HepG2 (cell line): ENCODE measurements at regions not wholly inside any gene's neighbourhood (a gene's known extent, or its start where the extent isn't known, plus 50 kb on each side); places are given as distances from the start of the nearest gene placed in this dataset.

ENCODE experiments used
- ATAC-seq: fragments of 200-7000 bp; cut with Tn5 transposase; 3 replicates; pipeline ENCODE4 v1.9.1; 2020; ENCODE audit warnings: mild to moderate bottlenecking, moderate library complexity
- BruUV-seq: library from RNA; stranded (reverse); fragments of 400-500 nt; replicated peaks from 2 replicates; lab custom pipeline; 2021; lab: Mats Ljungman, UMichigan
- CTCF ChIA-PET: fragments of 300-600 bp; formaldehyde crosslinking; extraction: SDS; loops from one replicate; lab custom pipeline; 2021; ENCODE audit warnings: low total read pairs, inconsistent platforms, low intra/inter-chr PET ratio; lab: Yijun Ruan, JAX
- POLR2A ChIA-PET: fragments of 350-600 bp; sonication (Branson Sonifier 250); formaldehyde crosslinking; loops from one replicate; lab custom pipeline; 2020; ENCODE audit warnings: antibody characterized with exemption, inconsistent platforms; lab: Yijun Ruan, JAX
- DNase-seq: peaks from one replicate; pipeline ENCODE4 v3.0.0-alpha.2; 2015; ENCODE audit warnings: low spot score
- FAIRE-seq: peaks from 3 replicates; lab custom pipeline; 2011; peaks lifted over from hg19 to GRCh38; lab: Jason Lieb, UNC
- H2AFZ ChIP-seq: one replicate; pipeline ENCODE4 v1.6.1; 2011; ENCODE audit warnings: low read length, inconsistent platforms
- H3K27ac ChIP-seq: fragments of 300-600 bp; 3 replicates; pipeline ENCODE4 v1.8.0; 2011; ENCODE audit warnings: mixed run types, mild to moderate bottlenecking, mixed read lengths, low read length, inconsistent platforms; ENCODE audit not compliant: insufficient read depth; ENCODE audit errors: extremely low read length
- H3K27me3 ChIP-seq, 2 experiments: fragments of 200-600 bp in 1 of 2; 2 replicates in 1 of 2; 3 replicates in 1 of 2; pipeline versions ENCODE4 v1.6.0 to v1.8.0; 2011; ENCODE audit warnings: low read length in 2 of 2, mild to moderate bottlenecking in 2 of 2, moderate library complexity in 2 of 2, inconsistent platforms in 1 of 2; ENCODE audit not compliant: insufficient read depth in 2 of 2, control insufficient read depth in 1 of 2
- H3K36me3 ChIP-seq, 2 experiments: fragments of 200-600 bp in 1 of 2; replicated peaks in 1 of 2; 2 replicates in 1 of 2; 3 replicates in 1 of 2; pipeline versions ENCODE4 v1.5.1 to v1.8.0; 2011; ENCODE audit warnings: low read length in 2 of 2, inconsistent platforms in 1 of 2; ENCODE audit not compliant: insufficient read depth in 2 of 2, control insufficient read depth in 1 of 2
- H3K4me1 ChIP-seq: 2 replicates; pipeline ENCODE4 v1.5.1; 2012; ENCODE audit warnings: low read length, inconsistent platforms; ENCODE audit not compliant: insufficient read depth
- H3K4me2 ChIP-seq: 2 replicates; pipeline ENCODE4 v1.6.0; 2011; ENCODE audit warnings: low read depth, low read length, inconsistent platforms
- H3K4me3 ChIP-seq, 3 experiments: fragments of 200-600 bp in 1 of 3; sonication (generic), shearing (Covaris generic) in 1 of 3; replicated peaks in 1 of 3; 2 replicates each; pipeline ENCODE4 v1.5.1; 2011 to 2016; ENCODE audit warnings: low read length in 3 of 3, inconsistent platforms in 2 of 3, low read depth in 2 of 3, mild to moderate bottlenecking in 2 of 3, control low read depth in 1 of 3, mixed read lengths in 1 of 3; ENCODE audit not compliant: insufficient read depth in 1 of 3
- H3K79me2 ChIP-seq: one replicate; pipeline ENCODE4 v1.6.1; 2011; ENCODE audit warnings: low read length, inconsistent platforms; ENCODE audit not compliant: insufficient read depth
- H3K9ac ChIP-seq: 2 replicates; pipeline ENCODE4 v1.6.0; 2011; ENCODE audit warnings: mild to moderate bottlenecking, low read depth, low read length, inconsistent platforms; ENCODE audit not compliant: insufficient read depth
- H3K9me3 ChIP-seq: 2 replicates; pipeline ENCODE4 v1.5.1; 2012; ENCODE audit warnings: mild to moderate bottlenecking, low read length
- H4K20me1 ChIP-seq: 2 replicates; pipeline ENCODE4 v1.6.0; 2011; ENCODE audit warnings: inconsistent platforms, mild to moderate bottlenecking, low read length, moderate library complexity; ENCODE audit not compliant: insufficient read depth
- BORCS8-MEF2B ChIP-seq: sonication (generic); formaldehyde crosslinking; IDR thresholded peaks from 2 replicates; pipeline ENCODE4 v1.8.0; 2022; ENCODE audit warnings: mild to moderate bottlenecking, missing genetic modification reagents
- EED ChIP-seq: sonication (generic); formaldehyde crosslinking; IDR thresholded peaks from 2 replicates; pipeline ENCODE4 v1.5.0; 2020; ENCODE audit warnings: mild to moderate bottlenecking, missing genetic modification reagents
- GPBP1L1 ChIP-seq: sonication (generic); formaldehyde crosslinking; IDR thresholded peaks from 2 replicates; pipeline ENCODE4 v1.5.0; 2020; ENCODE audit warnings: mild to moderate bottlenecking, missing genetic modification reagents
- HMGXB3 ChIP-seq: sonication (generic); formaldehyde crosslinking; IDR thresholded peaks from 2 replicates; pipeline ENCODE4 v1.4.0; 2020; ENCODE audit warnings: missing genetic modification reagents, borderline replicate concordance
- KDM5A ChIP-seq: fragments of 200-600 bp; sonication (generic); IDR thresholded peaks from 2 replicates; pipeline ENCODE4 v1.7.0; 2018; ENCODE audit warnings: antibody characterized with exemption, mild to moderate bottlenecking, low read length, borderline replicate concordance
- MYC ChIP-seq: sonication (generic); formaldehyde crosslinking; IDR thresholded peaks from 2 replicates; pipeline ENCODE4 v1.9.0; 2021; ENCODE audit warnings: missing genetic modification reagents, borderline replicate concordance
- NAIF1 ChIP-seq: sonication (generic); formaldehyde crosslinking; IDR thresholded peaks from 2 replicates; pipeline ENCODE4 v1.5.0; 2020; ENCODE audit warnings: mild to moderate bottlenecking, missing genetic modification reagents, borderline replicate concordance
- NFKB2 ChIP-seq: sonication (generic); formaldehyde crosslinking; IDR thresholded peaks from 2 replicates; pipeline ENCODE4 v1.4.0; 2020; ENCODE audit warnings: missing genetic modification reagents, borderline replicate concordance
- PATZ1 ChIP-seq: sonication (generic); formaldehyde crosslinking; IDR thresholded peaks from 2 replicates; pipeline ENCODE4 v1.4.0; 2020; ENCODE audit warnings: missing genetic modification reagents
- ZBTB21 ChIP-seq: sonication (generic); formaldehyde crosslinking; IDR thresholded peaks from 2 replicates; pipeline ENCODE4 v1.4.0; 2020; ENCODE audit warnings: missing genetic modification reagents
- ZKSCAN5 ChIP-seq: sonication (generic); formaldehyde crosslinking; IDR thresholded peaks from 2 replicates; pipeline ENCODE4 v1.5.1; 2020; ENCODE audit warnings: mild to moderate bottlenecking, missing genetic modification reagents
- ZMYM2 ChIP-seq: sonication (generic); formaldehyde crosslinking; IDR thresholded peaks from 2 replicates; pipeline ENCODE4 v1.8.0; 2022; ENCODE audit warnings: mild to moderate bottlenecking, missing genetic modification reagents
- ZNF230 ChIP-seq: sonication (generic); formaldehyde crosslinking; IDR thresholded peaks from 2 replicates; pipeline ENCODE4 v1.4.0; 2020; ENCODE audit warnings: mild to moderate bottlenecking, missing genetic modification reagents
- ZNF547 ChIP-seq: sonication (generic); formaldehyde crosslinking; IDR thresholded peaks from 2 replicates; pipeline ENCODE4 v1.5.1; 2020; ENCODE audit warnings: mild to moderate bottlenecking, missing genetic modification reagents
- ZNF564 ChIP-seq: sonication (generic); formaldehyde crosslinking; IDR thresholded peaks from 2 replicates; pipeline ENCODE4 v1.8.1; 2023; ENCODE audit warnings: mild to moderate bottlenecking, missing genetic modification reagents
- ZNF570 ChIP-seq: sonication (generic); formaldehyde crosslinking; IDR thresholded peaks from 2 replicates; pipeline ENCODE4 v1.4.0; 2020; ENCODE audit warnings: mild to moderate bottlenecking, missing genetic modification reagents, borderline replicate concordance
- ZNF839 ChIP-seq: sonication (generic); formaldehyde crosslinking; IDR thresholded peaks from 2 replicates; pipeline ENCODE4 v1.4.0; 2020; ENCODE audit warnings: missing genetic modification reagents, mild to moderate bottlenecking, borderline replicate concordance
- ZSCAN9 ChIP-seq: IDR thresholded peaks from 2 replicates; pipeline ENCODE4 v1.6.1; 2016; ENCODE audit warnings: borderline replicate concordance
- WGBS: methylation state at CpG from one replicate; pipeline ENCODE4 v1.1.6; 2017; ENCODE audit warnings: low lambda C conversion rate; 5-methylcytosine and 5-hydroxymethylcytosine counted together
- in situ Hi-C: cut with HindIII; loops from 2 replicates; pipeline ENCODE4 v1.10.0; 2017; ENCODE audit warnings: low pct_unique_long_range_greater_than_20kb; ENCODE audit not compliant: extremely low pct_ligation_motif_present
- intact Hi-C: fragments of 100-400 bp; cut with micrococcal nuclease; formaldehyde crosslinking; loops from one replicate; pipeline ENCODE4 v1.10.0; 2022; ENCODE audit not compliant: unreplicated experiment

- ATAC-seq: no peak
Observed at GRCh38 chr4:36891971-36892370, 352.6 kb upstream of the NWD2 start.

More at GRCh38 chr4:36891971-36892370, 352.6 kb upstream of the NWD2 start:
- intact Hi-C loops (no loop called here), in situ Hi-C loops (no loop called here)
- Histone ChIP-seq H3K4me1 (no peaks in the 10 kb centered on the region), H3K27me3 (no peaks in the 10 kb centered on the region; a peak in 1 of 5 replicates), H3K27ac (no peak overlapping the region), H4K20me1 (no peaks in the 10 kb centered on the region), H3K4me2 (no peak overlapping the region), H3K36me3 (no peaks in the 10 kb centered on the region), H3K9me3 (no peaks in the 10 kb centered on the region), H3K9ac (no peak overlapping the region), H2AFZ (no peak overlapping the region), H3K4me3 (no peak overlapping the region), H3K79me2 (no peaks in the 10 kb centered on the region)
- TF ChIP-seq ZNF564 (CRISPR knock-in tag) (no peak), ZNF547 (no peak), HMGXB3 (CRISPR knock-in tag) (no peak), PATZ1 (CRISPR knock-in tag) (no peak), GPBP1L1 (CRISPR knock-in tag) (no peak), ZNF230 (CRISPR knock-in tag) (no peak), NFKB2 (no peak), EED (CRISPR knock-in tag) (no peak), ZMYM2 (CRISPR knock-in tag) (no peak), KDM5A (no peak), MYC (CRISPR knock-in tag) (no peak), NAIF1 (CRISPR knock-in tag) (no peak), BORCS8-MEF2B (no peak), ZBTB21 (CRISPR knock-in tag) (no peak), ZSCAN9 (CRISPR knock-in tag) (no peak), ZNF839 (CRISPR knock-in tag) (no peak), ZNF570 (CRISPR knock-in tag) (no peak), ZKSCAN5 (CRISPR knock-in tag) (no peak)
- ChIA-PET POLR2A (no interaction called here), CTCF (no interaction called here)
- FAIRE-seq: no peak
- DNase-seq: no peak
- no TSS peak for BruUV-seq
- 5% methylated on average over 2 of the region's 2 CpGs for WGBS
